HepG2 (cell line): ENCODE measurements at regions not wholly inside any gene's neighbourhood (a gene's known extent, or its start where the extent isn't known, plus 50 kb on each side); places are given as distances from the start of the nearest gene placed in this dataset.

ENCODE experiments used
- ATF1 ChIP-seq: IDR thresholded peaks from 2 replicates; pipeline ENCODE4 v1.6.1; 2016; ENCODE audit warnings: mild to moderate bottlenecking, control low read depth
- CTCF ChIP-seq: sonication (generic); formaldehyde crosslinking; IDR thresholded peaks from 2 replicates; pipeline ENCODE4 v1.5.0; 2020; ENCODE audit warnings: mild to moderate bottlenecking, missing genetic modification reagents, moderate library complexity
- NFIC ChIP-seq: IDR thresholded peaks from 2 replicates; pipeline ENCODE4 v1.6.1; 2012; ENCODE audit warnings: mild to moderate bottlenecking, low read length, inconsistent platforms
- SMC3 ChIP-seq: IDR thresholded peaks from 2 replicates; pipeline ENCODE4 v1.6.1; 2011; ENCODE audit warnings: low read length, improper control_type of control experiment
- TAF1 ChIP-seq: sonication (generic); formaldehyde crosslinking; IDR thresholded peaks from 2 replicates; pipeline ENCODE4 v1.4.0; 2020; ENCODE audit warnings: missing genetic modification reagents
- YY1 ChIP-seq: IDR thresholded peaks from 2 replicates; pipeline ENCODE4 v1.6.1; 2011; ENCODE audit warnings: low read length, low read depth, moderate library complexity, mild to moderate bottlenecking; ENCODE audit not compliant: insufficient read depth, insufficient replicate concordance

GRCh38 chr12:90833228-90833627, 121.7 kb downstream of the CCER1 start:
- TF ChIP-seq NFIC: no peak
- TF ChIP-seq TAF1 (CRISPR knock-in tag): no peak
- no peak for TF ChIP-seq CTCF (CRISPR knock-in tag)
- TF ChIP-seq SMC3: no peak
- no peak for TF ChIP-seq YY1
- TF ChIP-seq ATF1 (CRISPR knock-in tag): no peak
